ENCODE measurements at regions not wholly inside any gene's neighbourhood (a gene's known extent, or its start where the extent isn't known, plus 50 kb on each side); places are given as distances from the start of the nearest gene placed in this dataset.
"Not testable (repeated sequence)": the region's sequence is repeated elsewhere in the genome, so short reads cannot be mapped to it uniquely, and the experiment has no call there.

DNA sequence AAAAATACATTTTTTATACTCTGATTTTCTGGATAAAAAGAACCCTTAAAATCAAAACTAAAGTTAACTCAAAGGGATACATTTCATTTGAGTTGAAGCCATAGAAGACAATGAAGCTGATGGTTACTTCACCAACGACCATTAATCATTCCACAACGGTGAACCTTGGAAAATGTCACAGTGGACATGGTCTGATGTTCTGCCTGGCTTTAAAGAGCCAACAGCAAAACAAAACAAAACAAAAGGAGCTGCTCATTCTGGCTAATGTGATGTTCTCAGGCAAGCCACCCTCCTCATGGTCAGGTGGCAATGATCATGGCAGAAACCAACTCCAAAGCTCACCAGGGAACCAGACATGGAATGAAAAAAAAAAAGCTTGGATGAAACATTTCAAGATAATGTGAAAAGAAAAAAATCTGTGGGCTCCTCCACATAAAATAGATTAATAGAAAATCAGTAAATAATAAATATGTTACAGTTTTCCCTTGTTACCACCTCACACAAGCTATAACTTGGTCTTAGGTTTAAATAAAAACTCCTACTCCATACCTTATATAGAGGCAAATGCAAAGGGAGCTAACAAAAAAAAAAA, 90.1 kb upstream of the SERTAD2 start:
- Mint-ChIP-seq H3K27me3 (no peaks in the 10 kb centered on the region), H3K4me3 (no peak overlapping the region), H3K4me1 (ENCODE audit: low read depth) (peaks cover 5% of the 10 kb centered on the region), H3K27ac (no peak overlapping the region), H3K36me3 (no peaks in the 10 kb centered on the region), H3K9me3 (no peaks in the 10 kb centered on the region)
- POLR2A ChIA-PET, result interaction anchor here (1.2 kb wide), 1 partner anchor 89 kb away, joined by 3 read pairs; no protein-coding TSS in a partner anchor
- CTCF ChIA-PET, result interaction anchor here (0.9 to 2.5 kb wide), 2 partner anchors 89 to 97 kb away, joined by 3 to 10 read pairs; no protein-coding TSS in a partner anchor
- intact Hi-C loops (cut with micrococcal nuclease), result no loop called here
- DNase-seq, result no peak

GRCh38 chr2:64745562-64745961, 91.8 kb upstream of the SERTAD2 start:
- intact Hi-C loops (cut with micrococcal nuclease), result no loop called here
- H3K27ac Mint-ChIP-seq, result no peak overlapping the region
- no peaks in the 10 kb centered on the region for H3K27me3 Mint-ChIP-seq
- ChIA-PET POLR2A (no interaction called here), CTCF (no interaction called here)
- DNase-seq, result no peak
- no peak overlapping the region for H3K4me3 Mint-ChIP-seq
- H3K9me3 Mint-ChIP-seq, result no peaks in the 10 kb centered on the region
- H3K4me1 Mint-ChIP-seq (ENCODE audit: low read depth), result peaks cover 14% of the 10 kb centered on the region
- H3K36me3 Mint-ChIP-seq, result no peaks in the 10 kb centered on the region

DNA sequence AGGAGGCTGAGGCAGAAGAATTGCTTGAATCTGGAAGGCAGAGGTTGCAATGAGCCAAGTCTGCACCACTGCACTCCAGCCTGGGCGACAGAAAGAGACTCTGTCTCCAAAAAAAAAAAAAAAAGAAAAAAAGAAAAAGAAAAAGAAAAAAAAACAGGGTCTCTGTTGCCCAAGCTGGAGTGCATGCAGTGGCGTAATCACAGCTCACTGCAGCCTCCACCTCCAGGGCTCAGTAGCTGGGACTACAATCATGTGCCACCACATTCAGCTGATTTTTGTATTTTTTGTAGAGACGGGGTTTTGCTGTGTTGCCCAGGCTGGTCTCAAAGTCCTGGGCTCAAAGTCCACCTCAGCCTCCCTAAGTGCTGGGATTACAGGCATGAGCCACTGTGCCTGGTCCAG, 94.0 kb upstream of the SERTAD2 start:
- intact Hi-C loops (cut with micrococcal nuclease), result loop anchor here (1.0 kb wide), 1 partner anchor 9 kb away; no protein-coding TSS in a partner anchor
- peaks cover 20% of the 10 kb centered on the region for H3K4me1 Mint-ChIP-seq (ENCODE audit: low read depth)
- ChIA-PET POLR2A (interaction anchor here (0.5 to 1.4 kb wide), 3 partner anchors 13 to 676 kb away, joined by 3 to 5 read pairs (median 3); partner anchors contain the start of gene SERTAD2), CTCF (interaction anchor here (0.9 to 2.7 kb wide), 6 partner anchors 17 to 102 kb away, joined by 3 to 12 read pairs (median 4); partner anchors contain the start of gene SERTAD2)
- H3K27ac Mint-ChIP-seq, H3K27me3 Mint-ChIP-seq, DNase-seq, H3K4me3 Mint-ChIP-seq, H3K9me3 Mint-ChIP-seq, H3K36me3 Mint-ChIP-seq: not testable (repeated sequence)

- Mint-ChIP-seq H3K9me3 (no peaks in the 10 kb centered on the region), H3K36me3 (no peaks in the 10 kb centered on the region), H3K4me3 (no peak overlapping the region), H3K27ac (no peak overlapping the region), H3K27me3 (no peaks in the 10 kb centered on the region), H3K4me1 (ENCODE audit: low read depth) (peaks cover 22% of the 10 kb centered on the region)
- ChIA-PET POLR2A (interaction anchor here (0.5 to 1.4 kb wide), 4 partner anchors 14 to 781 kb away, joined by 3 to 5 read pairs (median 3); partner anchors contain the start of gene SERTAD2), CTCF (interaction anchor here (0.9 to 2.7 kb wide), 6 partner anchors 18 to 102 kb away, joined by 3 to 12 read pairs (median 4); partner anchors contain the start of gene SERTAD2)
- intact Hi-C loops (cut with micrococcal nuclease), result loop anchor here (1.0 kb wide), 1 partner anchor 10 kb away; no protein-coding TSS in a partner anchor
- DNase-seq, result no peak
These were observed 94.4 kb upstream of the SERTAD2 start for GRCh38 chr2:64748147-64748546.

GRCh38 chr2:64748561-64748960, 94.8 kb upstream of the SERTAD2 start:
- Mint-ChIP-seq H3K4me1 (ENCODE audit: low read depth) (peaks cover 22% of the 10 kb centered on the region), H3K9me3 (no peaks in the 10 kb centered on the region), H3K4me3 (peak overlapping the region; percentile 18), H3K27me3 (no peaks in the 10 kb centered on the region), H3K36me3 (no peaks in the 10 kb centered on the region), H3K27ac (peak overlapping the region; percentile 72)
- ChIA-PET CTCF (interaction anchor here (1.1 to 2.7 kb wide), 9 partner anchors 18 to 116 kb away, joined by 3 to 12 read pairs (median 4); partner anchors contain the start of gene SERTAD2), POLR2A (interaction anchor here (0.5 to 4.7 kb wide), 5 partner anchors 14 to 781 kb away, joined by 3 to 42 read pairs (median 3); partner anchors contain the start of gene SERTAD2)
- DNase-seq, result peak; percentile 40
- intact Hi-C loops (cut with micrococcal nuclease), result loop anchor here (1.0 kb wide), 1 partner anchor 10 kb away; no protein-coding TSS in a partner anchor

GRCh38 chr2:64749446-64749845, 95.7 kb upstream of the SERTAD2 start:
- no peak for DNase-seq
- ChIA-PET CTCF (interaction anchor here (0.7 to 2.7 kb wide), 10 partner anchors 12 to 115 kb away, joined by 3 to 12 read pairs (median 4); partner anchors contain the start of gene SERTAD2), POLR2A (interaction anchor here (1.4 to 4.7 kb wide), 3 partner anchors 18 to 105 kb away, joined by 6 to 42 read pairs (median 10); partner anchors contain the start of gene SERTAD2)
- Mint-ChIP-seq H3K27me3 (no peaks in the 10 kb centered on the region), H3K9me3 (no peaks in the 10 kb centered on the region), H3K4me3 (peak overlapping the region; percentile 95), H3K4me1 (ENCODE audit: low read depth) (peaks cover 22% of the 10 kb centered on the region), H3K27ac (peak overlapping the region; percentile 89), H3K36me3 (no peaks in the 10 kb centered on the region)
- intact Hi-C loops (cut with micrococcal nuclease), result no loop called here

- peaks cover 22% of the 10 kb centered on the region for H3K4me1 Mint-ChIP-seq (ENCODE audit: low read depth)
- H3K9me3 Mint-ChIP-seq, result no peaks in the 10 kb centered on the region
- ChIA-PET CTCF (interaction anchor here (0.7 to 2.8 kb wide), 17 partner anchors 10 to 307 kb away, joined by 3 to 30 read pairs (median 4); partner anchors contain the start of gene SERTAD2), POLR2A (interaction anchor here (1.0 to 4.7 kb wide), 8 partner anchors 9 to 226 kb away, joined by 3 to 42 read pairs (median 6); partner anchors contain the start of genes AFTPH and SERTAD2)
- intact Hi-C loops (cut with micrococcal nuclease), result loop anchor here (1.0 to 5.0 kb wide), 5 partner anchors 73 to 307 kb away; partner anchors contain the start of genes CEP68 and SERTAD2
- peak overlapping the region; percentile 95 for H3K4me3 Mint-ChIP-seq
- H3K27me3 Mint-ChIP-seq, result no peaks in the 10 kb centered on the region
- H3K27ac Mint-ChIP-seq, result peak overlapping the region; percentile 89
- DNase-seq, result peak; percentile 47
- H3K36me3 Mint-ChIP-seq, result no peaks in the 10 kb centered on the region
These were observed 96.5 kb upstream of the SERTAD2 start for GRCh38 chr2:64750001-64750816.

- peak overlapping the region; percentile 89 for H3K27ac Mint-ChIP-seq
- intact Hi-C loops (cut with micrococcal nuclease), result loop anchor here (1.0 to 5.0 kb wide), 12 partner anchors 16 to 379 kb away; partner anchors contain the start of genes AFTPH, CEP68, RAB1A and SERTAD2
- H3K4me3 Mint-ChIP-seq, result peak overlapping the region; percentile 95
- no peaks in the 10 kb centered on the region for H3K27me3 Mint-ChIP-seq
- POLR2A ChIA-PET, result interaction anchor here (0.6 to 4.7 kb wide), 14 partner anchors 9 to 227 kb away, joined by 3 to 42 read pairs (median 4); partner anchors contain the start of genes AFTPH and SERTAD2
- CTCF ChIA-PET, result interaction anchor here (0.7 to 2.8 kb wide), 16 partner anchors 10 to 306 kb away, joined by 3 to 30 read pairs (median 4); partner anchors contain the start of gene SERTAD2
- H3K4me1 Mint-ChIP-seq (ENCODE audit: low read depth), result peaks cover 22% of the 10 kb centered on the region
- DNase-seq, result peak; percentile 99
- no peaks in the 10 kb centered on the region for H3K9me3 Mint-ChIP-seq
- no peaks in the 10 kb centered on the region for H3K36me3 Mint-ChIP-seq
These were observed 97.1 kb upstream of the SERTAD2 start for GRCh38 chr2:64750817-64751285.

GRCh38 chr2:64751286-64752260, 97.9 kb upstream of the SERTAD2 start:
- POLR2A ChIA-PET, result interaction anchor here (0.6 to 4.7 kb wide), 14 partner anchors 10 to 227 kb away, joined by 3 to 42 read pairs (median 4); partner anchors contain the start of genes AFTPH and SERTAD2
- H3K27me3 Mint-ChIP-seq, result no peaks in the 10 kb centered on the region

DNA sequence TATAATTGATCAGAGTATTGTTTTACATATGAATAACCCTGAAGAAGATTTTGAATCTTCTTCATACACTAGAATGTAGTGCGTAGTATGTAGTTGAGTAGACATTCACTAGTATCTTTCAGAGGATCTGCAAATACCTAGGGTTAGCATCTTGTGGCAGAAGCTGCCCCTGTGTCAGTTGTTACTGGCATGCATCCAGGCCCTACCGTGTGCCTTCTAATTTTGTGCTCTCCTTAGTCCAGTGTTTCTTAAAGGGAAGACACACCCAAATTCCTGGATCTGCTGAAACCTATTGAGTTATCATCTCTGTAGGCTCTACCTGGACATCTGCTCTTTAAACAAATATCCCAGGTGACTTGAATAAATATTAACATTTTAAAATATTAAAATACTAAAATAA, 99.7 kb upstream of the SERTAD2 start:
- Mint-ChIP-seq H3K4me3 (no peak overlapping the region), H3K4me1 (ENCODE audit: low read depth) (peaks cover 21% of the 10 kb centered on the region), H3K9me3 (no peaks in the 10 kb centered on the region), H3K27me3 (no peaks in the 10 kb centered on the region), H3K36me3 (no peaks in the 10 kb centered on the region), H3K27ac (no peak overlapping the region)
- intact Hi-C loops (cut with micrococcal nuclease), result loop anchor here (5.0 kb wide), 2 partner anchors 109 to 304 kb away; partner anchors contain the start of gene CEP68
- ChIA-PET POLR2A (no interaction called here), CTCF (interaction anchor here (1.4 kb wide), 1 partner anchor 11 kb away, joined by 3 read pairs; no protein-coding TSS in a partner anchor)
- DNase-seq, result no peak

More at GRCh38 chr2:64751286-64752260, 97.9 kb upstream of the SERTAD2 start:
- peak; percentile 59 for DNase-seq
- peaks cover 22% of the 10 kb centered on the region for H3K4me1 Mint-ChIP-seq (ENCODE audit: low read depth)
- no peaks in the 10 kb centered on the region for H3K9me3 Mint-ChIP-seq
- peak overlapping the region; percentile 89 for H3K27ac Mint-ChIP-seq
- H3K4me3 Mint-ChIP-seq, result peak overlapping the region; percentile 95
- CTCF ChIA-PET, result interaction anchor here (0.7 to 2.8 kb wide), 17 partner anchors 11 to 305 kb away, joined by 3 to 30 read pairs (median 4); partner anchors contain the start of gene SERTAD2
- intact Hi-C loops (cut with micrococcal nuclease), result loop anchor here (1.0 to 5.0 kb wide), 11 partner anchors 16 to 379 kb away; partner anchors contain the start of genes AFTPH, CEP68 and RAB1A
- no peaks in the 10 kb centered on the region for H3K36me3 Mint-ChIP-seq

Measured in activated CD4-positive, alpha-beta memory T cell treated with anti-CD3 and anti-CD28 coated beads for 36 hours (primary cell).